ENCODE measurements at regions not wholly inside any gene's neighbourhood (a gene's known extent, or its start where the extent isn't known, plus 50 kb on each side); places are given as distances from the start of the nearest gene placed in this dataset.

DNA sequence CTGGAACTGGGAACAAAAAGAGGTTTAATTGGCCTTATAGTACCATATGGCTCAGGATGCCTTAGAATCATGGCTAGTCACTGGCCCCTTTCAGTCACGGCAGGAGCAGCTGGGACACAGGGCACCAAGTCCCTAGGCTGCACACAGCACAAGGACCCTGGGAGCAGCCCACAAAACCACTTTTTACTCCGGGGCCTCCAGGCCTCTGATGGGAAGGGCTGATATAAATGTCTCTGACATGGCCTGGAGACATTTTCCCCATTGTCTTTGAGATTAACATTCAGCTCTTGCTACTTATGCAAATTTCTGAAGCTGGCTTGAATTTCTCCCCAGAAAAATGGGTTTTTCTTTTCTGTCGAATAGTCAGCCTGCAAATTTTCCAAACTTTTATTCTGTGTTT is 1026.4 kb upstream of the COX7C start:
- DNase-seq (ENCODE audit: low read depth), result no peak
- no peak overlapping the region for H3K4me3 ChIP-seq (ENCODE audit: low read length)
- TF ChIP-seq, protein P1, sequence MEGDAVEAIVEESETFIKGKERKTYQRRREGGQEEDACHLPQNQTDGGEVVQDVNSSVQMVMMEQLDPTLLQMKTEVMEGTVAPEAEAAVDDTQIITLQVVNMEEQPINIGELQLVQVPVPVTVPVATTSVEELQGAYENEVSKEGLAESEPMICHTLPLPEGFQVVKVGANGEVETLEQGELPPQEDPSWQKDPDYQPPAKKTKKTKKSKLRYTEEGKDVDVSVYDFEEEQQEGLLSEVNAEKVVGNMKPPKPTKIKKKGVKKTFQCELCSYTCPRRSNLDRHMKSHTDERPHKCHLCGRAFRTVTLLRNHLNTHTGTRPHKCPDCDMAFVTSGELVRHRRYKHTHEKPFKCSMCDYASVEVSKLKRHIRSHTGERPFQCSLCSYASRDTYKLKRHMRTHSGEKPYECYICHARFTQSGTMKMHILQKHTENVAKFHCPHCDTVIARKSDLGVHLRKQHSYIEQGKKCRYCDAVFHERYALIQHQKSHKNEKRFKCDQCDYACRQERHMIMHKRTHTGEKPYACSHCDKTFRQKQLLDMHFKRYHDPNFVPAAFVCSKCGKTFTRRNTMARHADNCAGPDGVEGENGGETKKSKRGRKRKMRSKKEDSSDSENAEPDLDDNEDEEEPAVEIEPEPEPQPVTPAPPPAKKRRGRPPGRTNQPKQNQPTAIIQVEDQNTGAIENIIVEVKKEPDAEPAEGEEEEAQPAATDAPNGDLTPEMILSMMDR (conservative IDR thresholded peaks at IDR 0.05; ENCODE audit: low read length), result no peak

DNA sequence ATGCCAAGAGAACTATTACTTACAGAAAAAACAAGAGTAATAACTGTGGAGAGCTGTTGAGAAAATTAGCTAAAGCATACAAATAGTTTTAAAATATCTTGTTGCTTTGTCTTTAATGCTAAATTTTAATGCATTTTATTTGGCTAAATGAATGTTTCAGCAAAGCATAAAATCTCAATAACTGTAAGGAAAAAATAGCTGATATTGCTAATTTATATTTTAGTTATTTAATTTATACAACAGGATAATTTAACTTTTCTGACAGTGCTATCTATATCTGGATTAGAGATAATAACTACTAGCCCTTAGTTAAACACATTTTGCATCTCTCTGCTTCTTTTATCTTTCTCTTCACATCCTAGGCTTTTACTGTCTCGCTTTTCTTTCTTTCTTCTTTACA is 1014.9 kb upstream of the COX7C start:
- DNase-seq (ENCODE audit: low read depth), result no peak
- TF ChIP-seq, protein P1 (conservative IDR thresholded peaks at IDR 0.05; ENCODE audit: low read length), result no peak
- no peak overlapping the region for H3K4me3 ChIP-seq (ENCODE audit: low read length)

DNA sequence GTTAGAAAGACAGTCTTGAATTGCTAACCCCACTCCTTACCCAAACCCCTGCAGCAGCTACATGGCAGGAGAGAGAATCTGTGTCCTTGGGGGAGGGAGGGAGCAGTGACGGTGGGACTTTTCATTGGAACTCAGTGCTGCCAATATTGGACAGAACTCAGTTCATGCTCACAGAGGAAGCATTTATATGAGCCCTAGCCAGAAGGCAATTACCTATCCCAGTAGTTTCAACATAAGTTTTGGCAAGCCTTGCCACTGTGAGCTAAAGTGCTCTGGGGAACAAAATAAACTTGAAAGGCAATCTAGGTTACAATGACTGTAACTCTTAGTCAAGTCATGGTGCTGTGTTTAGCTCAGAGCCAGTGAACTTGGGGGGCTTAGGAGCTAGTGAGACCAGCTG is 1013.4 kb upstream of the COX7C start:
- DNase-seq (ENCODE audit: low read depth), result no peak
- no peak overlapping the region for H3K4me3 ChIP-seq (ENCODE audit: low read length)
- TF ChIP-seq, protein P1 (conservative IDR thresholded peaks at IDR 0.05; ENCODE audit: low read length), result no peak

DNA sequence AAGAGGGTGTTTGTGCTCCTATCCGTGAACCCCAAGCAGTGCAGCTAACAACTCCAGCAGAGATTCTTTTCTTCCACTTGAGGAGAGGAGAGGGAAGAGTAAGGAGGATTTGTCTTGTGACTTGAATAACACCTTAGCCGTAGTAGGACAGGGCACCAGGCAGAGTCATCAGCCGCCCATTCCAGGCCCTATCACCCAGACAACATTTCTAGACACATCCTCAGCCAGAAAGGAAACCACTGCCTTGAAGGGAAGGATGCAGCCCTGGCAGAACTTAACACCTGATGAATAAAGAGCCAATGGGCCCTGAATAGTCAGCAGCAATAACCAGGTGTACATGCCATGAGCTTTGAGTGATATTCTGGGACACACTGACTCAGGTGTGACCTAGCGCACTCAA is 1013.0 kb upstream of the COX7C start:
- H3K4me3 ChIP-seq (ENCODE audit: low read length), result no peak overlapping the region
- TF ChIP-seq, protein P1 (conservative IDR thresholded peaks at IDR 0.05; ENCODE audit: low read length), result no peak
- DNase-seq (ENCODE audit: low read depth), result no peak

DNA sequence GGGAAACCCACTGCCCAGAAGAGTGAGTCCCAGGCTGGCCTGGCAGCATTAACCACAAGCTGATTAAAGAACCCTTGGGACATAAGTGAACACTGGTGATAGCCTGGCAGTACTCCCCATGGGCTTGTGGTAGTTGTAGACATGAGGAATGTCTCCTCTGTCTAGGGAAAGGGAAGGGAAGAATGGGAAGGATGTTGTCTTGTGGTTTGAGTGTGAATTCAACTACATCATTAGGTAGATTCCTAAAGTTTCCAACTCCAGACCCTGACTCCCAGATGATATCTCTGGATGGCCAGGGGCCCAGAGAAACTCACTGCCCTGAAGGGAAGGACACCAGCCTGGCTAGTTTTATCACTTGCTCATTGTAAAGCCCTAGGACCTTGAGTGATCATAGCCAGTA is 1012.4 kb upstream of the COX7C start:
- no peak for DNase-seq (ENCODE audit: low read depth)
- TF ChIP-seq, protein P1 (conservative IDR thresholded peaks at IDR 0.05; ENCODE audit: low read length), result no peak
- no peak overlapping the region for H3K4me3 ChIP-seq (ENCODE audit: low read length)

DNA sequence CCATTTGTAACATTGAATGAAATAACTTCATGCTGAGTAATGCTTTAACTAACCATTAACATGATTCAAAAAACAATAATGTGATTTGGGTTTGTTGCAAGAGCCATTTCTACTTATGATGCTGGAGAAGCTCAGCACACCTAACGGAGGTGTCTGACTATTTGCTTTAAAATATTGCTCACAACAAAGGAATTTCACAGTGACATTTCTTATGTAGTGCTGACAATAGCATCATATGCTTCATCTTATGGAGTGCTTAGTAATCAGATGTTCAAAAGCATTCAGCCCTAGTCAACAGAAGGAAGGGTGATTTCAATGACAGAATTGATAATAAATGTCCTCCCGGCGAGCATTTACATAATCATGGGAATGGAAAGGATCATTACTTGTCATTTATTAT is 1003.3 kb upstream of the COX7C start:
- no peak overlapping the region for H3K4me3 ChIP-seq (ENCODE audit: low read length)
- TF ChIP-seq, protein P1 (conservative IDR thresholded peaks at IDR 0.05; ENCODE audit: low read length), result no peak
- no peak for DNase-seq (ENCODE audit: low read depth)

DNA sequence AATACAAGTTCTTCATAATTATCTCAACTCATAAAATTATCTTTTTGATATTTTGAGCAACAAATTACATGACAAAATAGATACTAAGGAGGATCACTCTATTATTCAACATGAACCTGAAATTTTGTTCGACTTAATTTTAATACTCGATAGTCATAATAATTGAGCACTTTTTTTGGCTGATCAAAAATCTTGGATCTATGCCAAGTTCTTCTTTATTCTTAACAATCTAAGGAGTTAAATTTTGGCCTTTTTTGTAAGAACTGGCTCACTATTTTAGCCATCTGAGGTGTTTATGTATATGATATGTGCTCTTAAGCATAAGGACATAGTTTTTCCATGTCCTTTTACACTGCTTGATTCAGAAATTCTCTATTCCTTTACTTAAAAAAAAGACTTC is 996.1 kb upstream of the COX7C start:
- H3K4me3 ChIP-seq (ENCODE audit: low read length), result no peak overlapping the region
- DNase-seq (ENCODE audit: low read depth), result no peak
- TF ChIP-seq, protein P1 (conservative IDR thresholded peaks at IDR 0.05; ENCODE audit: low read length), result no peak

All from AG10803 (cell line).